T-cell (primary cell): ENCODE measurements at regions not wholly inside any gene's neighbourhood (a gene's known extent, or its start where the extent isn't known, plus 50 kb on each side); places are given as distances from the start of the nearest gene placed in this dataset.

ENCODE experiments used
- ATAC-seq, 4 experiments: fragments of 200-7000 bp in 3 of 4; fragments of 150-1000 bp in 1 of 4; cut with Tn5 transposase; replicated peaks in 1 of 4; 1 replicate in 3 of 4; 2 replicates in 1 of 4; pipeline ENCODE4 v1.10.0; 2021; ENCODE audit warnings: moderate library complexity in 3 of 4, mild to moderate bottlenecking in 2 of 4, moderate number of reproducible peaks in 1 of 4
- CTCF ChIA-PET, 2 donors: fragments of 300-600 bp; sonication (Branson Sonifier 250); formaldehyde crosslinking; loops; one replicate each; lab custom pipeline; 2022; ENCODE audit warnings: antibody characterized with exemption in 2 of 2; lab: Charles Lee
- POLR2A ChIA-PET, 2 donors: fragments of 300-600 bp; sonication (Branson Sonifier 250); formaldehyde crosslinking; loops; one replicate each; lab custom pipeline; 2022; ENCODE audit warnings: antibody characterized with exemption in 2 of 2; lab: Charles Lee
- DNase-seq, 35 experiments: peaks; one replicate each; pipeline versions ENCODE4 v3.0.0 to v3.0.0-alpha.2; 2013 to 2023
- H3K27ac ChIP-seq: one replicate; pipeline ENCODE4 v1.5.1; 2013; ENCODE audit warnings: low read length
- H3K27me3 ChIP-seq, 2 experiments: replicated peaks in 1 of 2; 1 replicate in 1 of 2; 2 replicates in 1 of 2; pipeline versions ENCODE4 v1.6.1 to v1.7.0; 2013; ENCODE audit warnings: low read length in 1 of 2, mixed read lengths in 1 of 2; ENCODE audit not compliant: control insufficient read depth in 2 of 2, insufficient read depth in 2 of 2; ENCODE audit errors: extremely low read depth in 1 of 2
- H3K36me3 ChIP-seq, 2 donors: 1 replicate in 1 of 2; 2 replicates in 1 of 2; pipeline versions ENCODE4 v1.6.1 to v1.7.0; 2013; ENCODE audit warnings: low read length in 1 of 2; ENCODE audit not compliant: control insufficient read depth in 2 of 2, insufficient read depth in 1 of 2; ENCODE audit errors: extremely low read depth in 1 of 2
- H3K4me1 ChIP-seq, 2 experiments: 1 replicate in 1 of 2; 2 replicates in 1 of 2; pipeline versions ENCODE4 v1.6.1 to v1.7.0; 2013; ENCODE audit warnings: low read length in 2 of 2, mixed read lengths in 1 of 2; ENCODE audit not compliant: insufficient read depth in 2 of 2, control insufficient read depth in 1 of 2; ENCODE audit errors: extremely low read depth in 1 of 2
- H3K4me3 ChIP-seq, 2 donors: 1 replicate in 1 of 2; 2 replicates in 1 of 2; pipeline versions ENCODE4 v1.5.1 to v1.7.0; 2013; ENCODE audit warnings: mild to moderate bottlenecking in 2 of 2, low read length in 1 of 2, moderate library complexity in 1 of 2; ENCODE audit not compliant: control insufficient read depth in 1 of 2; ENCODE audit errors: extremely low read depth in 1 of 2
- H3K9me3 ChIP-seq: 2 replicates; pipeline ENCODE4 v1.7.0; 2013
- H3K27ac Mint-ChIP-seq, 2 donors: one replicate each; pipeline ENCODE4 v1.8.0; 2020 to 2021; ENCODE audit warnings: mild to moderate bottlenecking in 2 of 2, mixed read lengths in 2 of 2
- H3K27me3 Mint-ChIP-seq, 2 donors: one replicate each; pipeline ENCODE4 v1.8.0; 2021 to 2022; ENCODE audit warnings: mixed read lengths in 2 of 2
- H3K36me3 Mint-ChIP-seq: one replicate; pipeline ENCODE4 v1.8.0; 2021; ENCODE audit warnings: mixed read lengths
- H3K4me1 Mint-ChIP-seq, 3 donors: one replicate each; pipeline ENCODE4 v1.8.0; 2020 to 2022; ENCODE audit warnings: mixed read lengths in 3 of 3, mild to moderate bottlenecking in 1 of 3
- H3K4me3 Mint-ChIP-seq, 3 donors: one replicate each; pipeline ENCODE4 v1.8.0; 2020 to 2022; ENCODE audit warnings: mild to moderate bottlenecking in 3 of 3, mixed read lengths in 3 of 3, moderate library complexity in 3 of 3
- H3K9me3 Mint-ChIP-seq, 3 donors: one replicate each; pipeline ENCODE4 v1.8.0; 2020 to 2022; ENCODE audit warnings: mixed read lengths in 3 of 3
- WGBS: methylation state at CpG from one replicate; pipeline ENCODE4 v1.1.5; 2013; ENCODE audit warnings: missing lambda C conversion rate; ENCODE audit not compliant: insufficient coverage; 5-methylcytosine and 5-hydroxymethylcytosine counted together

- DNase-seq (no peak), ATAC-seq (no peak)
- Mint-ChIP-seq H3K36me3 (no peaks in the 10 kb centered on the region), H3K4me3 (no peak overlapping the region), H3K27ac (no peak overlapping the region), H3K9me3 (peaks cover 11 to 14% (median 13%) of the 10 kb centered on the region in 3 donors), H3K4me1 (no peaks in the 10 kb centered on the region), H3K27me3 (peaks cover 0 to 1% of the 10 kb centered on the region in 2 donors)
- Histone ChIP-seq H3K36me3 (no peaks in the 10 kb centered on the region), H3K4me3 (no peak overlapping the region), H3K9me3 (no peaks in the 10 kb centered on the region), H3K27me3 (peaks cover 0 to 41% of the 10 kb centered on the region in 2 experiments), H3K4me1 (no peaks in the 10 kb centered on the region), H3K27ac (no peak overlapping the region)
- 81% methylated on average over 3 of the region's 3 CpGs for WGBS
- ChIA-PET CTCF (no interaction called here), POLR2A (no interaction called here)
Observed at GRCh38 chr11:70508231-70508480, 109.8 kb downstream of the CTTN start.

GRCh38 chr11:70509476-70509875, 111.1 kb downstream of the CTTN start:
- Histone ChIP-seq H3K4me1 (no peaks in the 10 kb centered on the region), H3K9me3 (no peaks in the 10 kb centered on the region), H3K4me3 (no peak overlapping the region), H3K27me3 (peaks cover 0 to 33% of the 10 kb centered on the region in 2 experiments), H3K27ac (no peak overlapping the region), H3K36me3 (no peaks in the 10 kb centered on the region)
- POLR2A ChIA-PET = interaction anchor here in 1 of 2 donors (0.6 kb wide), 1 partner anchor 40 kb away, joined by 4 read pairs; no protein-coding TSS in a partner anchor
- Mint-ChIP-seq H3K27ac (no peak overlapping the region), H3K36me3 (no peaks in the 10 kb centered on the region), H3K4me1 (no peaks in the 10 kb centered on the region), H3K9me3 (peaks cover 15 to 21% (median 20%) of the 10 kb centered on the region in 3 donors), H3K4me3 (no peak overlapping the region), H3K27me3 (peaks cover 0 to 2% of the 10 kb centered on the region in 2 donors)
- CTCF ChIA-PET = no interaction called here
- DNase-seq (no peak), ATAC-seq (no peak)
- WGBS = 77% methylated on average over 8 of the region's 8 CpGs

- H3K4me3 ChIP-seq = no peak overlapping the region
- CTCF ChIA-PET = no interaction called here
- POLR2A ChIA-PET = no interaction called here
- Mint-ChIP-seq H3K4me3 (no peak overlapping the region), H3K36me3 (no peaks in the 10 kb centered on the region), H3K4me1 (no peaks in the 10 kb centered on the region), H3K27ac (no peak overlapping the region), H3K9me3 (peaks cover 15 to 21% (median 20%) of the 10 kb centered on the region in 3 donors), H3K27me3 (peaks cover 0 to 2% of the 10 kb centered on the region in 2 donors)
- H3K36me3 ChIP-seq = no peaks in the 10 kb centered on the region
- H3K4me1 ChIP-seq = no peaks in the 10 kb centered on the region
- DNase-seq (no peak), ATAC-seq (no peak)
- H3K9me3 ChIP-seq = no peaks in the 10 kb centered on the region
- peaks cover 0 to 36% of the 10 kb centered on the region in 2 experiments for H3K27me3 ChIP-seq
- 100% methylated on average over 1 of the region's 4 CpGs for WGBS
- no peak overlapping the region for H3K27ac ChIP-seq
Observed at GRCh38 chr11:70510106-70510505, 111.8 kb downstream of the CTTN start.

GRCh38 chr11:70510571-70510970, 112.2 kb downstream of the CTTN start:
- DNase-seq (no peak), ATAC-seq (no peak)
- Histone ChIP-seq H3K27ac (no peak overlapping the region), H3K4me3 (no peak overlapping the region), H3K36me3 (no peaks in the 10 kb centered on the region), H3K9me3 (no peaks in the 10 kb centered on the region), H3K27me3 (peaks cover 0 to 36% of the 10 kb centered on the region in 2 experiments), H3K4me1 (no peaks in the 10 kb centered on the region)
- H3K36me3 Mint-ChIP-seq = no peaks in the 10 kb centered on the region
- CTCF ChIA-PET = interaction anchor here in 1 of 2 donors (0.5 kb wide), 1 partner anchor 286 kb away, joined by 3 read pairs; no protein-coding TSS in a partner anchor
- H3K9me3 Mint-ChIP-seq = peaks cover 15 to 21% (median 20%) of the 10 kb centered on the region in 3 donors
- H3K4me1 Mint-ChIP-seq = no peaks in the 10 kb centered on the region
- no peak overlapping the region for H3K4me3 Mint-ChIP-seq
- H3K27me3 Mint-ChIP-seq = peaks cover 0 to 2% of the 10 kb centered on the region in 2 donors
- POLR2A ChIA-PET = no interaction called here
- 89% methylated on average over 3 of the region's 6 CpGs for WGBS
- H3K27ac Mint-ChIP-seq = no peak overlapping the region

GRCh38 chr11:70511345-70511744, 113.0 kb downstream of the CTTN start:
- Histone ChIP-seq H3K27ac (no peak overlapping the region), H3K27me3 (peaks cover 0 to 31% of the 10 kb centered on the region in 2 experiments), H3K4me3 (no peak overlapping the region), H3K9me3 (no peaks in the 10 kb centered on the region), H3K4me1 (no peaks in the 10 kb centered on the region), H3K36me3 (no peaks in the 10 kb centered on the region)
- H3K4me1 Mint-ChIP-seq = no peaks in the 10 kb centered on the region
- peaks cover 15 to 21% (median 20%) of the 10 kb centered on the region in 3 donors for H3K9me3 Mint-ChIP-seq
- no peak for DNase-seq
- 67% methylated on average over 1 of the region's 1 CpG for WGBS
- ATAC-seq = no peak
- ChIA-PET POLR2A (no interaction called here), CTCF (interaction anchor here in 1 of 2 donors (0.5 kb wide), 1 partner anchor 285 kb away, joined by 3 read pairs; no protein-coding TSS in a partner anchor)
- no peaks in the 10 kb centered on the region for H3K36me3 Mint-ChIP-seq
- no peak overlapping the region for H3K27ac Mint-ChIP-seq
- H3K4me3 Mint-ChIP-seq = no peak overlapping the region
- H3K27me3 Mint-ChIP-seq = peaks cover 3 to 7% of the 10 kb centered on the region in 2 donors

DNA sequence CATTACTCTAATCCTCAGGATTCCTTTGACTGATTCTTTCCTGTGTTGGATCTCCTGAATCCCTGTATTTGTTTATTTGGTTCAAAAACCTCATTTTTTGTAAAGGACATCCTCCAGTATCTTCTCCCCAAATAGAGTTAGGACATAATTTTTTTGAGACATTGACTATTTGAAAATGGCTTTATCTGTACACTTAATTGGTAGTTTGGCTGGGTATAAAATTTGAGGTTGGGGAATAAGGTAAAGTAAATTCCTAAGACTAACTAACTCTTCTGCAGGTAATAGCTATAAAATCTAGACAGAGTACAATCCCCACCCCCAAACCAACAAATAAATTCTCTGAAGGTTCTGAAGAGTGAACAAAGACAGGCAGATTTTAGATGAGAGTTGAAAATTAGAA, 114.4 kb downstream of the CTTN start:
- Mint-ChIP-seq H3K27me3 (peaks cover 5 to 8% of the 10 kb centered on the region in 2 donors), H3K9me3 (peaks cover 15 to 21% (median 20%) of the 10 kb centered on the region in 3 donors), H3K4me3 (no peak overlapping the region), H3K27ac (no peak overlapping the region), H3K36me3 (no peaks in the 10 kb centered on the region), H3K4me1 (no peaks in the 10 kb centered on the region)
- no peak overlapping the region for H3K27ac ChIP-seq
- no peak for DNase-seq
- CTCF ChIA-PET = no interaction called here
- no peaks in the 10 kb centered on the region for H3K9me3 ChIP-seq
- ATAC-seq = no peak
- H3K4me1 ChIP-seq = no peaks in the 10 kb centered on the region
- peaks cover 0 to 28% of the 10 kb centered on the region in 2 experiments for H3K27me3 ChIP-seq
- H3K4me3 ChIP-seq = no peak overlapping the region
- POLR2A ChIA-PET = no interaction called here
- H3K36me3 ChIP-seq = no peaks in the 10 kb centered on the region

DNA sequence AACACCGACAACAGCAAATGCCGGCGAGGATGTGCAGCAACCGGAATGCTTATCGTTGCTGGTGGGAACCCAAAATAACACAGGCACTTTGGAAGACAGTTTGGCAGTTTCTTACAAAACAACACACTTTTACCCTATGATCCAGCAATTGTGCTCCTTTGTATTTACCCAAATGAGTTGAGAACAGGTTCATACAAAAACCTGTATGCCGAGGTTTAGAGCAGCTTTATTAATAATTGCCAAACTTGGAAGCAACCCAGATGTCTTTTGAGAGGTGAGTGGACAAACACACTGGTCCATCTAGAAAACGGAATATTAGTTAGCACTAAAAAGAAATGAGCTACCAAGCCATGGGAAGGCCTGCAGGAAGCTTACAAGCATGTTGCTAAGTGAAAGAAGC, 118.9 kb downstream of the CTTN start:
- Histone ChIP-seq H3K9me3 (no peaks in the 10 kb centered on the region), H3K4me1 (no peaks in the 10 kb centered on the region), H3K36me3 (no peaks in the 10 kb centered on the region), H3K4me3 (no peak overlapping the region), H3K27ac (no peak overlapping the region), H3K27me3 (peaks cover 2 to 11% of the 10 kb centered on the region in 2 experiments)
- ChIA-PET POLR2A (no interaction called here), CTCF (no interaction called here)
- no peak overlapping the region for H3K27ac Mint-ChIP-seq
- H3K4me3 Mint-ChIP-seq = no peak overlapping the region
- WGBS = 88% methylated on average over 5 of the region's 7 CpGs
- H3K9me3 Mint-ChIP-seq = peaks cover 10 to 18% (median 16%) of the 10 kb centered on the region in 3 donors
- H3K36me3 Mint-ChIP-seq = no peaks in the 10 kb centered on the region
- no peak for ATAC-seq
- no peaks in the 10 kb centered on the region for H3K4me1 Mint-ChIP-seq
- peaks cover 17 to 30% of the 10 kb centered on the region in 2 donors for H3K27me3 Mint-ChIP-seq
- no peak for DNase-seq
